Subcutaneous abdominal adipose tissue (tissue), 5 donors: ENCODE measurements at regions not wholly inside any gene's neighbourhood (a gene's known extent, or its start where the extent isn't known, plus 50 kb on each side); places are given as distances from the start of the nearest gene placed in this dataset.
"Not testable (repeated sequence)": the region's sequence is repeated elsewhere in the genome, so short reads cannot be mapped to it uniquely, and the experiment has no call there.

Source experiments
- H3K27ac ChIP-seq: one replicate; pipeline ENCODE4 v1.7.0; 2013; ENCODE audit warnings: low read depth, mild to moderate bottlenecking, inconsistent platforms, low read length, moderate library complexity
- H3K27me3 ChIP-seq, 5 donors: one replicate each; pipeline ENCODE4 v1.7.0; 2013; ENCODE audit warnings: low read length in 5 of 5, inconsistent platforms in 1 of 5; ENCODE audit not compliant: control insufficient read depth in 5 of 5, insufficient read depth in 4 of 5
- H3K36me3 ChIP-seq, 5 donors: one replicate each; pipeline ENCODE4 v1.7.0; 2013; ENCODE audit warnings: low read length in 5 of 5; ENCODE audit not compliant: control insufficient read depth in 5 of 5, insufficient read depth in 5 of 5
- H3K4me1 ChIP-seq, 5 donors: one replicate each; pipeline ENCODE4 v1.7.0; 2013; ENCODE audit warnings: low read length in 5 of 5, mild to moderate bottlenecking in 3 of 5, moderate library complexity in 1 of 5; ENCODE audit not compliant: control insufficient read depth in 5 of 5, insufficient read depth in 5 of 5
- H3K4me3 ChIP-seq, 5 donors: one replicate each; pipeline ENCODE4 v1.7.0; 2013; ENCODE audit warnings: low read length in 5 of 5, low read depth in 1 of 5
- H3K9ac ChIP-seq, 5 donors: one replicate each; pipeline ENCODE4 v1.7.0; 2013; ENCODE audit warnings: low read length in 5 of 5, mild to moderate bottlenecking in 4 of 5, moderate library complexity in 3 of 5
- H3K9me3 ChIP-seq, 5 donors: one replicate each; pipeline ENCODE4 v1.7.0; 2013; ENCODE audit warnings: low read length in 5 of 5; ENCODE audit not compliant: control insufficient read depth in 5 of 5
- donor health status: healthy.
- donor health status: healthy.
- donor health status: healthy.
- donor health status: healthy.
- donor health status: healthy.

- Histone ChIP-seq H3K9me3 (no peaks in the 10 kb centered on the region), H3K4me3 (no peak overlapping the region), H3K9ac (no peak overlapping the region), H3K36me3 (no peaks in the 10 kb centered on the region), H3K27ac (no peak overlapping the region), H3K27me3 (no peaks in the 10 kb centered on the region), H3K4me1 (no peaks in the 10 kb centered on the region)
Observed at GRCh38 chr6:112526594-112526993, 179.5 kb downstream of the RFPL4B start.

GRCh38 chr6:112528306-112528705 is 181.2 kb downstream of the RFPL4B start:
- H3K4me3 ChIP-seq, H3K27ac ChIP-seq, H3K27me3 ChIP-seq, H3K4me1 ChIP-seq, H3K9ac ChIP-seq, H3K36me3 ChIP-seq, H3K9me3 ChIP-seq: not testable (repeated sequence)

GRCh38 chr6:112535816-112536215 is 188.7 kb downstream of the RFPL4B start:
- H3K9ac ChIP-seq: no peak overlapping the region
- H3K9me3 ChIP-seq: peaks cover 0 to 4% (median 0%) of the 10 kb centered on the region in 5 donors
- H3K27ac ChIP-seq: no peak overlapping the region
- H3K4me3 ChIP-seq: no peak overlapping the region
- H3K4me1 ChIP-seq: no peaks in the 10 kb centered on the region
- H3K27me3 ChIP-seq: no peaks in the 10 kb centered on the region
- H3K36me3 ChIP-seq: no peaks in the 10 kb centered on the region

- Histone ChIP-seq H3K9me3 (peaks cover 0 to 7% (median 0%) of the 10 kb centered on the region in 5 donors), H3K36me3 (no peaks in the 10 kb centered on the region), H3K9ac (no peak overlapping the region), H3K4me1 (no peaks in the 10 kb centered on the region), H3K4me3 (no peak overlapping the region), H3K27ac (no peak overlapping the region), H3K27me3 (no peaks in the 10 kb centered on the region)
Observed at GRCh38 chr6:112539355-112539754, 192.2 kb downstream of the RFPL4B start.

- not testable (repeated sequence) for H3K9ac ChIP-seq, H3K4me3 ChIP-seq, H3K27ac ChIP-seq, H3K27me3 ChIP-seq, H3K36me3 ChIP-seq, H3K4me1 ChIP-seq, H3K9me3 ChIP-seq
Observed at GRCh38 chr6:112541847-112542246, 194.7 kb downstream of the RFPL4B start.

GRCh38 chr6:112547321-112548085 is 200.4 kb downstream of the RFPL4B start:
- H3K27me3 ChIP-seq, H3K4me3 ChIP-seq, H3K36me3 ChIP-seq: not testable (repeated sequence)

GRCh38 chr6:112549749-112550148 is 202.6 kb downstream of the RFPL4B start:
- Histone ChIP-seq H3K4me3 (no peak overlapping the region), H3K27me3 (no peaks in the 10 kb centered on the region), H3K9me3 (peaks cover 0 to 4% (median 3%) of the 10 kb centered on the region in 5 donors), H3K27ac (no peak overlapping the region), H3K9ac (no peak overlapping the region), H3K4me1 (no peaks in the 10 kb centered on the region), H3K36me3 (no peaks in the 10 kb centered on the region)

More at GRCh38 chr6:112547321-112548085, 200.4 kb downstream of the RFPL4B start:
- not testable (repeated sequence) for H3K4me1 ChIP-seq, H3K9ac ChIP-seq, H3K27ac ChIP-seq, H3K9me3 ChIP-seq

- H3K27me3 ChIP-seq: no peaks in the 10 kb centered on the region
- peaks cover 0 to 4% (median 3%) of the 10 kb centered on the region in 5 donors for H3K9me3 ChIP-seq
- no peak overlapping the region for H3K4me3 ChIP-seq
- no peak overlapping the region for H3K27ac ChIP-seq
- H3K4me1 ChIP-seq: no peaks in the 10 kb centered on the region
- no peaks in the 10 kb centered on the region for H3K36me3 ChIP-seq
- H3K9ac ChIP-seq: no peak overlapping the region
Observed at GRCh38 chr6:112557435-112557834, 210.3 kb downstream of the RFPL4B start.

GRCh38 chr6:112557961-112558360 is 210.8 kb downstream of the RFPL4B start:
- Histone ChIP-seq H3K27me3 (no peaks in the 10 kb centered on the region), H3K27ac (no peak overlapping the region), H3K4me3 (no peak overlapping the region), H3K4me1 (no peaks in the 10 kb centered on the region), H3K9ac (no peak overlapping the region), H3K36me3 (no peaks in the 10 kb centered on the region), H3K9me3 (peaks cover 0 to 4% (median 3%) of the 10 kb centered on the region in 5 donors)

GRCh38 chr6:112560651-112561050 is 213.5 kb downstream of the RFPL4B start:
- H3K9ac ChIP-seq: no peak overlapping the region
- H3K9me3 ChIP-seq: no peaks in the 10 kb centered on the region
- no peaks in the 10 kb centered on the region for H3K27me3 ChIP-seq
- H3K36me3 ChIP-seq: no peaks in the 10 kb centered on the region
- H3K4me1 ChIP-seq: no peaks in the 10 kb centered on the region
- no peak overlapping the region for H3K4me3 ChIP-seq
- H3K27ac ChIP-seq: no peak overlapping the region
